ENCODE measurements at regions not wholly inside any gene's neighbourhood (a gene's known extent, or its start where the extent isn't known, plus 50 kb on each side); places are given as distances from the start of the nearest gene placed in this dataset.

DNA sequence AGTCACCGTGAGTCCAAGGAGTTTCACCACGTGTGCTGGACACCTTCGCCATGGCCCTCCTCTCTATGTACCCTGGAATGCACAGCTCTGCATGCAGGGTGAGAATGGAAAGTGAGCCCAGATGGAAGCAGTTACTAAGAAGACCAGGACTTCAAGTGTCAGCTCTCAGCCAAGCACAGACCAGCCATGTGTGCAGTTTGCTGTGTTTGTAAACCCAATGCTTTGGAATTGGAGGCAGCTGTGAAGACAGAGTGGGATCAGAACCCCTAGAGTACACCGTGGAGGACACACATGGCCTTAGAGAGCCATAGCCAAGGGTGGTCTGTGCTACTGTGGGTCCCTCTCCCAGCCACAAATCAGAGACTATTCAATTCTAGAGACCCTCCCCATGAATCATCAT, 655.5 kb upstream of the ID2 start:
- TF ChIP-seq CTCF (IDR thresholded peaks at IDR 0.05) (no peak), EZH2 (IDR thresholded peaks at IDR 0.05) (no peak), EZH2phosphoT487 (IDR thresholded peaks at IDR 0.05) (no peak)
